HG03442 (cell line): ENCODE measurements at regions not wholly inside any gene's neighbourhood (a gene's known extent, or its start where the extent isn't known, plus 50 kb on each side); places are given as distances from the start of the nearest gene placed in this dataset.

Experiments used
- ATAC-seq: cut with Tn5 transposase; IDR thresholded peaks from one replicate; pipeline ENCODE4 v1.9.1; 2021; ENCODE audit warnings: mild to moderate bottlenecking, moderate library complexity; ENCODE audit not compliant: unreplicated experiment

- no peak for ATAC-seq
Observed at GRCh38 chr6:140940251-140940925, 1192.3 kb upstream of the GJE1 start.

- ATAC-seq: no peak
Observed at GRCh38 chr6:140932909-140933308, 1199.8 kb upstream of the GJE1 start.

GRCh38 chr6:140931581-140931980 lies 1201.1 kb upstream of the GJE1 start:
- ATAC-seq: no peak

- no peak for ATAC-seq
Observed at GRCh38 chr6:140929121-140929520, 1203.6 kb upstream of the GJE1 start.

- no peak for ATAC-seq
Observed at GRCh38 chr6:140923048-140923447, 1209.7 kb upstream of the GJE1 start.

- peak; percentile 69 for ATAC-seq
Observed at GRCh38 chr6:140921366-140922226, 1211.1 kb upstream of the GJE1 start.

GRCh38 chr6:140917911-140918310 lies 1214.8 kb upstream of the GJE1 start:
- no peak for ATAC-seq

GRCh38 chr6:140915551-140915950 lies 1217.2 kb upstream of the GJE1 start:
- no peak for ATAC-seq

- ATAC-seq: no peak
Observed at GRCh38 chr6:140915103-140915502, 1217.6 kb upstream of the GJE1 start.

GRCh38 chr6:140912686-140913085 lies 1220.0 kb upstream of the GJE1 start:
- no peak for ATAC-seq

- ATAC-seq: no peak
Observed at GRCh38 chr6:140909625-140910024, 1223.1 kb upstream of the GJE1 start.

- ATAC-seq: no peak
Observed at GRCh38 chr6:140909156-140909555, 1223.6 kb upstream of the GJE1 start.

- no peak for ATAC-seq
Observed at GRCh38 chr6:140908505-140908904, 1224.2 kb upstream of the GJE1 start.

- ATAC-seq: no peak
Observed at GRCh38 chr6:140907235-140907634, 1225.5 kb upstream of the GJE1 start.

GRCh38 chr6:140905724-140906123 lies 1227.0 kb upstream of the GJE1 start:
- ATAC-seq: no peak

GRCh38 chr6:140905050-140905449 lies 1227.7 kb upstream of the GJE1 start:
- no peak for ATAC-seq

GRCh38 chr6:140897804-140898573 lies 1234.7 kb upstream of the GJE1 start:
- no peak for ATAC-seq

GRCh38 chr6:140897349-140897748 lies 1235.4 kb upstream of the GJE1 start:
- ATAC-seq: no peak

GRCh38 chr6:140893432-140893831 lies 1239.3 kb upstream of the GJE1 start:
- no peak for ATAC-seq

GRCh38 chr6:140879946-140880345 lies 1252.8 kb upstream of the GJE1 start:
- ATAC-seq: no peak

GRCh38 chr6:140874066-140874465 lies 1258.7 kb upstream of the GJE1 start:
- no peak for ATAC-seq

- ATAC-seq: no peak
Observed at GRCh38 chr6:140872885-140873284, 1259.8 kb upstream of the GJE1 start.
